K562 (cell line): ENCODE measurements at regions not wholly inside any gene's neighbourhood (a gene's known extent, or its start where the extent isn't known, plus 50 kb on each side); places are given as distances from the start of the nearest gene placed in this dataset.

Experiments
- ATAC-seq: fragments of 200-7000 bp; cut with Tn5 transposase; 3 replicates; pipeline ENCODE4 v1.9.1; 2020; ENCODE audit warnings: moderate library complexity
- BruUV-seq: library from RNA; stranded (reverse); fragments of 400-500 nt; replicated peaks from 2 replicates; lab custom pipeline; 2021; lab: Mats Ljungman, UMichigan
- CTCF ChIA-PET: fragments of 300-600 bp; formaldehyde crosslinking; extraction: SDS; loops from one replicate; lab custom pipeline; 2021; ENCODE audit warnings: low intra/inter-chr PET ratio; lab: Yijun Ruan, JAX
- POLR2A ChIA-PET: fragments of 300-600, 350-650 bp; sonication (Branson Sonifier 250); formaldehyde crosslinking; extraction: SDS; loops from one replicate; lab custom pipeline; 2021; ENCODE audit warnings: antibody characterized with exemption, inconsistent platforms; lab: Yijun Ruan, JAX
- DNase-seq, 4 experiments: peaks; one replicate each; pipeline versions ENCODE4 v3.0.0 to v3.0.0-alpha.2; 2011 to 2018; ENCODE audit warnings: low spot score in 3 of 4, mixed read lengths in 3 of 4; ENCODE audit errors: extremely low read depth in 1 of 4
- FAIRE-seq: peaks from 2 replicates; lab custom pipeline; 2011; peaks lifted over from hg19 to GRCh38; lab: Jason Lieb, UNC
- H2AFZ ChIP-seq: 2 replicates; pipeline ENCODE4 v1.6.0; 2011; ENCODE audit warnings: low read depth, low read length, control low read depth, inconsistent platforms
- H3K27ac ChIP-seq: fragments of 200-600 bp; 3 replicates; pipeline ENCODE4 v1.8.0; 2011; ENCODE audit warnings: low read depth, mild to moderate bottlenecking, control low read depth, inconsistent platforms, low read length, moderate library complexity, mixed read lengths; ENCODE audit errors: extremely low read depth
- H3K27me3 ChIP-seq, 2 experiments: fragments of 300-600 bp in 1 of 2; 2 replicates in 1 of 2; 3 replicates in 1 of 2; pipeline versions ENCODE4 v1.6.0 to v1.8.0; 2011; ENCODE audit warnings: inconsistent platforms in 2 of 2, low read length in 2 of 2, mild to moderate bottlenecking in 1 of 2, mixed read lengths in 1 of 2, moderate library complexity in 1 of 2; ENCODE audit not compliant: control insufficient read depth in 2 of 2, insufficient read depth in 2 of 2
- H3K36me3 ChIP-seq: fragments of 300-600 bp; 3 replicates; pipeline ENCODE4 v1.8.0; 2011; ENCODE audit warnings: mild to moderate bottlenecking, low read length, inconsistent platforms; ENCODE audit not compliant: control insufficient read depth, insufficient read depth
- H3K4me1 ChIP-seq, 2 experiments: fragments of 200-600 bp in 1 of 2; replicated peaks in 1 of 2; 2 replicates in 1 of 2; 3 replicates in 1 of 2; pipeline versions ENCODE4 v1.5.1 to v1.8.0; 2011; ENCODE audit warnings: inconsistent platforms in 2 of 2, low read length in 2 of 2, mild to moderate bottlenecking in 1 of 2, mixed read lengths in 1 of 2, moderate library complexity in 1 of 2; ENCODE audit not compliant: control insufficient read depth in 2 of 2, insufficient read depth in 2 of 2
- H3K4me2 ChIP-seq: 2 replicates; pipeline ENCODE4 v1.6.1; 2011; ENCODE audit warnings: low read length, control low read depth, inconsistent platforms, mixed read lengths; ENCODE audit not compliant: insufficient read depth
- H3K4me3 ChIP-seq: fragments of 200-600 bp; sonication (generic), shearing (Covaris generic); 2 replicates; pipeline ENCODE4 v1.5.1; 2016; ENCODE audit warnings: control low read depth, inconsistent platforms
- H3K79me2 ChIP-seq: fragments of 200-600 bp; 3 replicates; pipeline ENCODE4 v1.8.0; 2011; ENCODE audit warnings: low read length, inconsistent platforms; ENCODE audit not compliant: control insufficient read depth, insufficient read depth
- H3K9ac ChIP-seq, 2 experiments: 2 replicates each; pipeline versions ENCODE4 v1.6.0 to v1.6.1; 2011; ENCODE audit warnings: low read depth in 2 of 2, low read length in 2 of 2, control low read depth in 1 of 2, inconsistent platforms in 1 of 2, mild to moderate bottlenecking in 1 of 2, mixed read lengths in 1 of 2; ENCODE audit not compliant: insufficient read depth in 1 of 2
- H3K9me1 ChIP-seq: one replicate; pipeline ENCODE4 v1.6.0; 2011; ENCODE audit warnings: inconsistent platforms, mild to moderate bottlenecking, low read length, moderate library complexity; ENCODE audit not compliant: control insufficient read depth, insufficient read depth
- H3K9me3 ChIP-seq: replicated peaks from 2 replicates; pipeline ENCODE4 v1.5.1; 2011; ENCODE audit warnings: low read depth, low read length, inconsistent platforms; ENCODE audit not compliant: control insufficient read depth, insufficient read depth
- H4K20me1 ChIP-seq: replicated peaks from 2 replicates; pipeline ENCODE4 v1.6.1; 2011; ENCODE audit warnings: low read length, inconsistent platforms, mixed read lengths; ENCODE audit not compliant: control insufficient read depth, insufficient read depth
- E4F1 ChIP-seq: fragments of 250-450 bp; sonication (Bioruptor Pico); IDR thresholded peaks from 2 replicates; pipeline ENCODE4 v1.5.0; 2021; ENCODE audit warnings: mild to moderate bottlenecking, borderline replicate concordance
- KAT8 ChIP-seq: fragments of 450-650 bp; IDR thresholded peaks from 2 replicates; pipeline ENCODE4 v1.6.1; 2016; ENCODE audit warnings: low read depth, mild to moderate bottlenecking
- MAFF ChIP-seq: IDR thresholded peaks from 2 replicates; pipeline ENCODE4 v1.6.1; 2012; ENCODE audit warnings: low read length, improper control_type of control experiment
- MCM2 ChIP-seq: fragments of 450-650 bp; IDR thresholded peaks from 2 replicates; pipeline ENCODE4 v1.6.1; 2017; ENCODE audit warnings: low read depth, mild to moderate bottlenecking
- POLR2H ChIP-seq: IDR thresholded peaks from 2 replicates; pipeline ENCODE4 v1.6.1; 2016; ENCODE audit warnings: missing genetic modification characterization, low read depth, mild to moderate bottlenecking, control low read depth, missing compliant biosample characterization, moderate library complexity
- PREB ChIP-seq: sonication (generic); formaldehyde crosslinking; IDR thresholded peaks from 2 replicates; pipeline ENCODE4 v1.8.1; 2023; ENCODE audit warnings: mild to moderate bottlenecking, missing genetic modification reagents
- SIRT6 ChIP-seq: IDR thresholded peaks from one replicate; pipeline ENCODE4 v1.6.1; 2012; ENCODE audit warnings: low read depth, mild to moderate bottlenecking, control low read depth, inconsistent platforms, low read length, moderate library complexity
- ZNF121 ChIP-seq: sonication (generic); formaldehyde crosslinking; conservative IDR thresholded peaks from 2 replicates; pipeline ENCODE4 v1.8.0; 2022; ENCODE audit warnings: missing genetic modification reagents
- ZNF175 ChIP-seq: fragments of 200-800 bp; sonication (Bioruptor generic); IDR thresholded peaks from 2 replicates; pipeline ENCODE4 v1.6.1; 2016; ENCODE audit warnings: low read depth, mild to moderate bottlenecking, missing genetic modification characterization, missing compliant biosample characterization
- ZNF197 ChIP-seq: fragments of 200-800 bp; sonication (Bioruptor generic); IDR thresholded peaks from 2 replicates; pipeline ENCODE4 v1.6.1; 2016; ENCODE audit warnings: low read depth, missing genetic modification characterization, missing compliant biosample characterization
- ZNF76 ChIP-seq: fragments of 250-450 bp; sonication (Bioruptor Pico); IDR thresholded peaks from 2 replicates; pipeline ENCODE4 v1.4.0; 2020; ENCODE audit warnings: mild to moderate bottlenecking, moderate library complexity, borderline replicate concordance
- WGBS: fragments of 100-300 bp; shearing (Covaris generic); methylation state at CpG from one replicate; pipeline ENCODE4 v1.1.6; 2016; ENCODE audit warnings: low coverage, mixed read lengths; ENCODE audit not compliant: insufficient coverage; ENCODE audit errors: missing lambda C conversion rate; 5-methylcytosine and 5-hydroxymethylcytosine counted together
- in situ Hi-C: fragments of 300-500 bp; cut with MboI; formaldehyde crosslinking; loops from 4 replicates; pipeline ENCODE4 v1.15.0; 2018; ENCODE audit warnings: inconsistent platforms, mixed read lengths
- intact Hi-C: fragments of 100-400 bp; cut with micrococcal nuclease; formaldehyde crosslinking; loops from 2 replicates; pipeline ENCODE4 v1.14.2; 2022

GRCh38 chr10:105681051-105681450 lies 1040.0 kb downstream of the SORCS3 start:
- Histone ChIP-seq H3K4me2 (no peak overlapping the region), H3K79me2 (no peaks in the 10 kb centered on the region), H3K27ac (no peak overlapping the region), H3K4me1 (no peaks in the 10 kb centered on the region), H3K9me1 (no peaks in the 10 kb centered on the region), H4K20me1 (no peaks in the 10 kb centered on the region), H3K9ac (no peak overlapping the region), H3K9me3 (no peaks in the 10 kb centered on the region), H3K4me3 (no peak overlapping the region), H2AFZ (no peak overlapping the region), H3K36me3 (no peaks in the 10 kb centered on the region), H3K27me3 (no peaks in the 10 kb centered on the region)
- ATAC-seq: no peak
- in situ Hi-C loops: no loop called here
- TF ChIP-seq ZNF175 (CRISPR knock-in tag) (no peak), MCM2 (no peak)
- CTCF ChIA-PET: no interaction called here
- no peak for FAIRE-seq
- POLR2A ChIA-PET: interaction anchor here (0.5 kb wide), 1 partner anchor 1110 kb away, joined by 3 read pairs; no protein-coding TSS in a partner anchor
- no peak for DNase-seq
- 0% methylated on average over 5 of the region's 5 CpGs for WGBS
- no TSS peak for BruUV-seq
- intact Hi-C loops: no loop called here

GRCh38 chr10:105679781-105680180 lies 1038.7 kb downstream of the SORCS3 start:
- no peak overlapping the region for H3K4me2 ChIP-seq
- H3K79me2 ChIP-seq: no peaks in the 10 kb centered on the region
- ATAC-seq (no peak), FAIRE-seq (no peak), DNase-seq (no peak)
- no TSS peak for BruUV-seq
- in situ Hi-C loops: no loop called here
- no peak overlapping the region for H3K9ac ChIP-seq
- no peaks in the 10 kb centered on the region for H4K20me1 ChIP-seq
- H3K4me3 ChIP-seq: no peak overlapping the region
- CTCF ChIA-PET: no interaction called here
- no peaks in the 10 kb centered on the region for H3K9me1 ChIP-seq
- 0% methylated on average over 1 of the region's 1 CpG for WGBS
- H3K4me1 ChIP-seq: no peaks in the 10 kb centered on the region
- intact Hi-C loops: no loop called here
- H3K36me3 ChIP-seq: no peaks in the 10 kb centered on the region
- H3K27ac ChIP-seq: no peak overlapping the region
- POLR2A ChIA-PET: interaction anchor here (0.6 kb wide), 1 partner anchor 116 kb away, joined by 3 read pairs; no protein-coding TSS in a partner anchor
- no peak overlapping the region for H2AFZ ChIP-seq
- no peaks in the 10 kb centered on the region for H3K9me3 ChIP-seq
- H3K27me3 ChIP-seq: no peaks in the 10 kb centered on the region
- TF ChIP-seq E4F1 (CRISPR knock-in tag): no peak
- no peak for TF ChIP-seq ZNF76 (CRISPR knock-in tag)
- no peak for TF ChIP-seq ZNF121 (CRISPR knock-in tag)
- no peak for TF ChIP-seq SIRT6
- no peak for TF ChIP-seq PREB (CRISPR knock-in tag)
- TF ChIP-seq KAT8: no peak
- TF ChIP-seq ZNF197: no peak
- TF ChIP-seq MAFF: no peak
- no peak for TF ChIP-seq POLR2H
